Central memory CD8-positive, alpha-beta T cell (primary cell): ENCODE measurements at regions not wholly inside any gene's neighbourhood (a gene's known extent, or its start where the extent isn't known, plus 50 kb on each side); places are given as distances from the start of the nearest gene placed in this dataset.
"Not testable (repeated sequence)": the region's sequence is repeated elsewhere in the genome, so short reads cannot be mapped to it uniquely, and the experiment has no call there.

Source experiments
- ATAC-seq: fragments of 150-1000 bp; cut with Tn5 transposase; replicated peaks from 2 replicates; pipeline ENCODE4 v1.10.0; 2022; ENCODE audit warnings: mild to moderate bottlenecking, moderate FRiP score, moderate number of reproducible peaks; ENCODE audit not compliant: poor library complexity, severe bottlenecking; ENCODE audit errors: extremely low read depth
- DNase-seq, 2 donors: peaks; one replicate each; pipeline ENCODE4 v3.0.0; 2021; ENCODE audit warnings: low spot score in 2 of 2
- H3K27ac Mint-ChIP-seq: one replicate; pipeline ENCODE4 v1.8.0; 2022; ENCODE audit warnings: low read depth, mild to moderate bottlenecking, moderate library complexity, mixed read lengths
- H3K27me3 Mint-ChIP-seq: one replicate; pipeline ENCODE4 v1.8.0; 2022; ENCODE audit warnings: mixed read lengths
- H3K36me3 Mint-ChIP-seq: one replicate; pipeline ENCODE4 v1.8.0; 2022; ENCODE audit warnings: mild to moderate bottlenecking, moderate library complexity, mixed read lengths; ENCODE audit not compliant: insufficient read depth
- H3K4me1 Mint-ChIP-seq: one replicate; pipeline ENCODE4 v1.8.0; 2022; ENCODE audit warnings: mixed read lengths
- H3K4me3 Mint-ChIP-seq: one replicate; pipeline ENCODE4 v1.8.0; 2022; ENCODE audit warnings: mild to moderate bottlenecking, moderate library complexity, mixed read lengths
- H3K9me3 Mint-ChIP-seq: one replicate; pipeline ENCODE4 v1.8.0; 2022; ENCODE audit warnings: mixed read lengths

DNA sequence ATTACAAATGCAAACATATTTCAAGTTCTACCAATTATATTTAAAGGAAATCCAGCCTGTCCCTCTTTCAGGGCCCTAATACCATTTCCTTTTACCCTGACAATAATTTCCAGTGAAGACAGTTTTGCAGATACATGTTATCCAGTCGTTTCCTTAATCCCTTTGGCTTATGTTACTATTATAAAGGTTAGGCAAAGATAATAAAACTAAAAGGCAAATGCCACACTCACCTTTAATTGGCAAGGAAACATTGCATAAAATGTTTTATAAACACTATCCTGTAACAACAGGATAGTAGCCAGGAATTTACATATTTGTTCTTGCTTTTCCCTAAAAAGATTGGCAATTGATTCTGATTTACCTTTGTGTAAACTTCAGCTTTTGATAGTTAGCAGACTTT, 168.7 kb downstream of the AEBP2 start:
- H3K4me3 Mint-ChIP-seq: no peak overlapping the region
- no peaks in the 10 kb centered on the region for H3K27me3 Mint-ChIP-seq
- ATAC-seq: no peak
- no peak for DNase-seq
- no peaks in the 10 kb centered on the region for H3K9me3 Mint-ChIP-seq
- H3K27ac Mint-ChIP-seq: no peak overlapping the region
- no peaks in the 10 kb centered on the region for H3K4me1 Mint-ChIP-seq
- peaks cover 1% of the 10 kb centered on the region for H3K36me3 Mint-ChIP-seq

- ATAC-seq (no peak), DNase-seq (no peak)
- Mint-ChIP-seq H3K27ac (no peak overlapping the region), H3K9me3 (no peaks in the 10 kb centered on the region), H3K27me3 (no peaks in the 10 kb centered on the region), H3K4me3 (no peak overlapping the region), H3K4me1 (no peaks in the 10 kb centered on the region), H3K36me3 (peaks cover 1% of the 10 kb centered on the region)
Measured at GRCh38 chr12:19613051-19613535, 173.8 kb downstream of the AEBP2 start.

DNA sequence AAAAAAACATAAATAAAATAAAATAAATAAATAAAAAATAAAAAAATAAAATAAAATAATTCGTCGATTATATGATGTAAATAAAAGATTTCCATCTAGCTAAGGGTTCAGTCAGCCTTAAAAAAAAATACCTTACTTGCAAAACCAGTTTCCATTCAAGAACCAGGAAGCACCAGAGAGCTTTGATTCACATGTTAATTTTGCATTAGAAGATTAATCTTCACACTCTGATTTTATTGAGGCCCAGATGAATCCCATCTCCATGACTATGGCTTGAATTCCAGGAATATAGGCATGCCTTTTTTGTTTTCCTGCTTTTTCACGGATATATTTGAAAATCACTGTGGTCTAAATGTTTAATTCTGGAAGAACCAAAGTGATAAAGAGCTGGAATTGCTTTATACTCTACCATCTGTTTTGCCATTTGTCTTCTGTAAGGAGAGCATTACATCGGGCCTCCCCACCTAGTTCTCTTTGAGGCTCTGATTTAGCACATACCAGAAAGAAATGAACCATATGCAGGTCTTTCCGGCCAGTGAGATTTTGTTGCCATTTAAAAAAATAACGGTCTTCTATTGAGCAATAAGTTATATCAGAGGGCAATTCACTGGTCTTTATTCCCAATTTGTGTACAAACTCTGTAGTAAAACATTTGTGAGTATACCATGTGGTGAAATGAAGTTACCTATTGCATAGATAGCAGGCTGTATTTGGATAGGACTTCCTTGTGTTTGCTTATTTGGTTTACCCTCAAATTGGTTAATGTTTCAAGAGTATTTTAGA, 175.5 kb downstream of the AEBP2 start:
- Mint-ChIP-seq H3K4me1 (no peaks in the 10 kb centered on the region), H3K36me3 (peaks cover 1% of the 10 kb centered on the region), H3K9me3 (no peaks in the 10 kb centered on the region), H3K27ac (no peak overlapping the region), H3K27me3 (no peaks in the 10 kb centered on the region), H3K4me3 (no peak overlapping the region)
- ATAC-seq: no peak
- no peak for DNase-seq

DNA sequence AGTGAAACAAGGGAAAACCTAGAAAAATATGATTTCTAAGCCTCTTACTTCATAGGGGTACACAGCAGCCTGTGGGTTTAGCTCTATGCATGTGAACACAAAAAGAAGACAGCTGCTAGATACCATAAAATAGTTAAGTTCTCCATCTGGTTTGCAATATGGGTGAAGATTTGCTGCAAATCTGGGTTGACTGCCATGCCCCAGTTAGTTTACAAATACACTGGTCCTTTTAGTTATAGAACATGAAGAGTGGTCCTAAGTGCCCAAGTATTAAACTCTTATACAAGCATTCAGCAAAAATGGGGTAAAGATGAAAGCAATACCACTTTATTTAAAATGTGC, 176.1 kb downstream of the AEBP2 start:
- Mint-ChIP-seq H3K36me3 (peaks cover 1% of the 10 kb centered on the region), H3K27me3 (no peaks in the 10 kb centered on the region), H3K27ac (no peak overlapping the region), H3K9me3 (no peaks in the 10 kb centered on the region), H3K4me1 (no peaks in the 10 kb centered on the region), H3K4me3 (no peak overlapping the region)
- ATAC-seq (no peak), DNase-seq (no peak)

DNA sequence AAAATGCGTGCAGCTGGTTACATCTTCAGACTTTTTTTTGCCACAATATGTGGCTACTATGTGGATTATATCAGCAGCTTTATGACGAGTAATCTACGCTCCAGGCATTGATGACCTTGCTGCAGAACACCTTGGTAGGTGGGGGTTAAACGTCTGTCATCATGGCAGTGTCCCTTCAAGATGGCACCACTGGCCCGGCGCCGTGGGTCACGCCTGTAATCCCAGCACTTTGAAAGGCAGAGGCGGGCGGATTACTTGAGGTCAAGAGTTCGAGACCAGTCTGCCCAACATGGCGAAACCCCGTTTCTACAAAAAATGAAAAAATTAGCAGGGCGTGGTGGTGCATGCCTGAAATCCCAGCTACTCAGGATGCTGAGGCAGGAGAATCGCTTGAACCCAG, 177.5 kb downstream of the AEBP2 start:
- no peak overlapping the region for H3K27ac Mint-ChIP-seq
- no peaks in the 10 kb centered on the region for H3K4me1 Mint-ChIP-seq
- ATAC-seq (no peak), DNase-seq (no peak)
- no peaks in the 10 kb centered on the region for H3K27me3 Mint-ChIP-seq
- H3K9me3 Mint-ChIP-seq: no peaks in the 10 kb centered on the region
- no peak overlapping the region for H3K4me3 Mint-ChIP-seq
- H3K36me3 Mint-ChIP-seq: no peaks in the 10 kb centered on the region

DNA sequence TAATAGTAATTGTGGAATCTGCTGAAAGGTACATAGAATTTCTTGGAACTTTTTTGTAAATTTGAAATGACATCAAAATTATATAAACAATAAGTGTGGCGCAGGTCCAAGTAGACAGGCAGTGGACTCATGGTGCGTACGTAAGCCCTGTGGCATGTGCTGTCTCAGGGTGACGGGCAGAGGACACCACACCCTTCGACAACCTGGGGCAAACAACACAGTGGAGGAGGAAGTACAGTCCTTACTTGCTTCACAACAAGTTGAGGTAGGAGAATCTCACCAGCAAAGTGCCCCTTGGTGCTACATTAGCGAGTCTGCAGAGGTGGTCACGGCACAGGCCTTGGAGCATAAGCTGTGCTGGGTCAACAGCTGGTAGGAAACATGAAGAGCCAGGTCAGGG, 180.9 kb downstream of the AEBP2 start:
- no peaks in the 10 kb centered on the region for H3K9me3 Mint-ChIP-seq
- no peak overlapping the region for H3K4me3 Mint-ChIP-seq
- H3K36me3 Mint-ChIP-seq: no peaks in the 10 kb centered on the region
- no peak overlapping the region for H3K27ac Mint-ChIP-seq
- H3K27me3 Mint-ChIP-seq: no peaks in the 10 kb centered on the region
- DNase-seq (no peak), ATAC-seq (no peak)
- H3K4me1 Mint-ChIP-seq: peaks cover 6% of the 10 kb centered on the region

DNA sequence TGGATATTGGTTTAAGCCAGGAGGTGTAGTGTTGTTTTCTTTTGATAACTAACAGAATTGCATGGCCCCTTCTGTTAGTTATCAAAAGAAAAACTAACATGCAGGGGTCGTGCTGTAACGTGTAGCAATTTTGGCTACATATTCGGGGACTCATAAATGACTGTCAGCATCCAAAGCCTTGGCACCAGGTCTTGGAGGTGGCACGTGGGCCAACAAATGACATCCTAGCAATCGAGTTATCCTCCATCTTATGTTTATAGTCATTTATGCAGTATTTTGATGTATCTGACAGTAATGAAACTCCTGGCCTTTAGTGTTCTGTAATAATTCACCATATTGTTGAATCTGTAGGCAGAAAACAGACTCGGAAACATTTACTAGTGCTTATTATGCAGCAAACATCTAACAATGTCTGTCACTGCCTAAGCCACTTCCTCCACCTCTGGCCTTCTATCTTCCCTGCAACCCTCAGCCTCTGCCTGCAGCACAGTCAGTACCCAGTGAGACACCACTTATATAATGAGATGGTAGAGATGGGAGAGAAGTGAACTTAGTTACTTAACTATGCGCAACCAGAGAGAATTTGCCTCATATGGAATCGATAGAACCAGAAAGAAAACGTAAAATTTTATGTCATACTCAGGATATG, 184.6 kb downstream of the AEBP2 start:
- no peaks in the 10 kb centered on the region for H3K9me3 Mint-ChIP-seq
- no peak overlapping the region for H3K4me3 Mint-ChIP-seq
- no peaks in the 10 kb centered on the region for H3K36me3 Mint-ChIP-seq
- no peak overlapping the region for H3K27ac Mint-ChIP-seq
- no peaks in the 10 kb centered on the region for H3K27me3 Mint-ChIP-seq
- H3K4me1 Mint-ChIP-seq: peaks cover 6% of the 10 kb centered on the region
- no peak for ATAC-seq
- no peak for DNase-seq

DNA sequence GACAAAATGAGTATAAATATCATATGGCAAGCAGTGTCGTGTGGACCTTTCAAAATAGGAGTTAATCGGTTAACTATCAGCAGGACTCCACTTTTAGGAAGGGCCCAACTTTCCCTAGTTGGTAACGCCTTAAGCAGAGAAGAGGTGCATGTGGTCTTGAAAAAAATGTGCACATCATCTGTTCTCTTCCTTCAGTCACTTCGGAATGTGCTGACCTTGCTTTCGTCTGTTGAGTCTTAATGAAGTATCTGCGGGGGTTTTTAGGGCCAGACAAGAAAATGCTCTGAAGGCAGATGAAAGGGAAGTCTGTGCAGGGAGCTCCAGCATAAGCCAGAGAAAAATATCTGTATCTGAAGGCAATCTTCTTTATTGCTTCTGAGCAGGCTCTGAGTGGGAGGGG, 185.2 kb downstream of the AEBP2 start:
- H3K4me3 Mint-ChIP-seq: no peak overlapping the region
- no peaks in the 10 kb centered on the region for H3K9me3 Mint-ChIP-seq
- H3K36me3 Mint-ChIP-seq: no peaks in the 10 kb centered on the region
- H3K4me1 Mint-ChIP-seq: peaks cover 6% of the 10 kb centered on the region
- no peak for DNase-seq
- H3K27ac Mint-ChIP-seq: no peak overlapping the region
- no peak for ATAC-seq
- H3K27me3 Mint-ChIP-seq: no peaks in the 10 kb centered on the region

DNA sequence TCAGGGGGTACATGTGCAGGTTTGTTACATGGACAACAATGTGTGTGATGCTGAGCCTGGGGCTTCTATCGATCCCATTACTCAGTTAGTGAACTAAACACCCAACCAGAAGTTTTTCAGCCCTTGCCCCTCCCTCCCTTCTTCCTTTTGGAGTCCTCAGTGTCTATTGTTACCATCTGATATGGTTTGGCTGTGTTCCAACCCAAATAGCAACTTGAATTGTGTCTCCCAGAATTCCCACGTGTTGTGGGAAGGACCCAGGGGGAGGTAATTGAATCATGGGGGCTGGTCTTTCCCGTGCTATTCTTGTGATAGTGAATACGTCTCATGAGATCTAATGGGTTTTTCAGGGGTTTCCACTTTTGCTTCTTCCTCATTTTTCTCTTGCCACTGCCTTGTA, 186.3 kb downstream of the AEBP2 start:
- H3K36me3 Mint-ChIP-seq, ATAC-seq, H3K4me1 Mint-ChIP-seq, H3K4me3 Mint-ChIP-seq, H3K27ac Mint-ChIP-seq, H3K27me3 Mint-ChIP-seq, DNase-seq, H3K9me3 Mint-ChIP-seq: not testable (repeated sequence)

- H3K36me3 Mint-ChIP-seq: no peaks in the 10 kb centered on the region
- no peak for ATAC-seq
- DNase-seq: no peak
- H3K4me3 Mint-ChIP-seq: no peak overlapping the region
- H3K4me1 Mint-ChIP-seq: peaks cover 6% of the 10 kb centered on the region
- no peaks in the 10 kb centered on the region for H3K27me3 Mint-ChIP-seq
- no peaks in the 10 kb centered on the region for H3K9me3 Mint-ChIP-seq
- no peak overlapping the region for H3K27ac Mint-ChIP-seq
Measured at GRCh38 chr12:19627719-19628118, 188.4 kb downstream of the AEBP2 start.

- ATAC-seq (no peak), DNase-seq (no peak)
- no peaks in the 10 kb centered on the region for H3K27me3 Mint-ChIP-seq
- no peaks in the 10 kb centered on the region for H3K9me3 Mint-ChIP-seq
- H3K36me3 Mint-ChIP-seq: no peaks in the 10 kb centered on the region
- H3K4me3 Mint-ChIP-seq: no peak overlapping the region
- H3K27ac Mint-ChIP-seq: no peak overlapping the region
- no peaks in the 10 kb centered on the region for H3K4me1 Mint-ChIP-seq
Measured at GRCh38 chr12:19630536-19630935, 191.2 kb downstream of the AEBP2 start.

DNA sequence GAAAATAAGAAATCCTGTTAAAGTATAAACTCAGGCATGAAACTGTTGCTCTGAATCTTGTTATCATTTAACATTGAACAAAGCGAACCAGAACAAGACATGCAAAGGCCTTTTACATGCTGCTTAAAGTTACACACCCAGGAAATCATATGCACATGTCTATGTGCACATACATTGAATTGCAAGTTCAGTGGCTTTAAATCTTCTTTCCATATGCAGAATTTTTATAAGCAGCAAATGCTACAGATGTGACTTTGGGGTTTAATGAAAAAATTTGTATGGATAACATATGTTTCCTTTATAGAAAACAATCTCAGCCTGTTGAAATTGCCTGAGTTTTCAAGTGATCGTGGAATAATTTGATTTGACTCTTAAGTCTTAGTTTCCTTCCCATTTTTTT, 193.9 kb downstream of the AEBP2 start:
- DNase-seq: no peak
- no peak overlapping the region for H3K27ac Mint-ChIP-seq
- H3K4me1 Mint-ChIP-seq: no peaks in the 10 kb centered on the region
- H3K36me3 Mint-ChIP-seq: no peaks in the 10 kb centered on the region
- H3K27me3 Mint-ChIP-seq: no peaks in the 10 kb centered on the region
- no peak overlapping the region for H3K4me3 Mint-ChIP-seq
- H3K9me3 Mint-ChIP-seq: no peaks in the 10 kb centered on the region
- no peak for ATAC-seq

GRCh38 chr12:19633641-19634040, 194.3 kb downstream of the AEBP2 start:
- DNase-seq (no peak), ATAC-seq (no peak)
- no peak overlapping the region for H3K27ac Mint-ChIP-seq
- H3K4me3 Mint-ChIP-seq: no peak overlapping the region
- no peaks in the 10 kb centered on the region for H3K4me1 Mint-ChIP-seq
- no peaks in the 10 kb centered on the region for H3K36me3 Mint-ChIP-seq
- no peaks in the 10 kb centered on the region for H3K27me3 Mint-ChIP-seq
- H3K9me3 Mint-ChIP-seq: no peaks in the 10 kb centered on the region
